HUES48 (cell line): ENCODE measurements at regions not wholly inside any gene's neighbourhood (a gene's known extent, or its start where the extent isn't known, plus 50 kb on each side); places are given as distances from the start of the nearest gene placed in this dataset.

Experiments
- H3K27ac ChIP-seq: one replicate; pipeline ENCODE4 v1.7.0; 2013; ENCODE audit warnings: low read depth, low read length, inconsistent platforms
- H3K27me3 ChIP-seq: 2 replicates; pipeline ENCODE4 v1.6.1; 2013; ENCODE audit warnings: mild to moderate bottlenecking, low read length; ENCODE audit not compliant: control insufficient read depth, insufficient read depth
- H3K36me3 ChIP-seq: 2 replicates; pipeline ENCODE4 v1.6.1; 2013; ENCODE audit warnings: low read length; ENCODE audit not compliant: control insufficient read depth, insufficient read depth
- H3K4me1 ChIP-seq: 2 replicates; pipeline ENCODE4 v1.6.1; 2013; ENCODE audit warnings: mild to moderate bottlenecking, low read length; ENCODE audit not compliant: control insufficient read depth, insufficient read depth
- H3K4me3 ChIP-seq: 2 replicates; pipeline ENCODE4 v1.5.1; 2013; ENCODE audit warnings: mild to moderate bottlenecking, low read depth, low read length
- H3K9ac ChIP-seq: 2 replicates; pipeline ENCODE4 v1.6.1; 2013; ENCODE audit warnings: mild to moderate bottlenecking, low read depth, low read length, moderate library complexity
- H3K9me3 ChIP-seq: 2 replicates; pipeline ENCODE4 v1.6.1; 2013; ENCODE audit warnings: low read length; ENCODE audit not compliant: control insufficient read depth, insufficient read depth

DNA sequence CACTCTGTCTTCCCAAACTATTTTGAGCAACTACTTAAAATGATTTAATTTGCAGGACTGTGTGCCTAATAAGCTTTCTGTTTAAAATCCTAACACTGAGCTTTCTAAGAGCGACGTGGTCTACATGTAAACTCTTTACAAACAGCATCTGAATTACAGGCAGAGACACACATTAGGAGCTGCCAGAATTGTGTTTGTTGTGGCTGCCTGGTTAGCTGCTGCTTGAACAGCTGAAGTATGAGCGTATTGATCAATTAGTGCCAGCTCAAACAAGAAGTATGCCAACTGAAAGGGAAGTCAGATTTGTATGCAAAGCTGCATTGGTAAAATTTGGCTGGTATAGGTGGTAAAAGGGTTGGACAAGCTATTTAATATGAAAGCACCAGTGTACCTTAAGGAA, 384.4 kb downstream of the PCDH7 start:
- Histone ChIP-seq H3K27ac (no peak overlapping the region), H3K27me3 (no peaks in the 10 kb centered on the region), H3K4me1 (no peaks in the 10 kb centered on the region)

DNA sequence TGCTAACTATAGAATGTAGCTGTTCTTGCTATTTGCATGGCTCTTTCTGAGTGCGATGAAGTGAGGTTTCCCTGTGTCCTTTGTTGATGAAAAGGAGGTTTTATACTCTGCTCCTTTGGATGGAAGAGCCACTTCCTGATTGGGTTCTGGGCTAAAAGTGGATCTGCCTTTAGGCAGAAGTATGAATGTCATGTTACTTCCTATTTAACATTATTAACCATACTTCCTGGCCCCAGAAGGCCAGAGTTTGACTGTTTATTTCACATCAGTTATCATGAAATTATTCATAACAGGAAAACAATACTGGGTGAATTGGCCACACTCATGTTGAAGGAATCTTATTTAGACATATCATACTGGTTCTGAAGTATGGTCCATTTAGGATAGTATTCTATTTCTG, 386.2 kb downstream of the PCDH7 start:
- Histone ChIP-seq H3K27ac (no peak overlapping the region), H3K36me3 (no peaks in the 10 kb centered on the region), H3K9me3 (no peaks in the 10 kb centered on the region), H3K9ac (no peak overlapping the region), H3K4me3 (no peak overlapping the region), H3K27me3 (no peaks in the 10 kb centered on the region), H3K4me1 (no peaks in the 10 kb centered on the region)

More for the DNA sequence above, 384.4 kb downstream of the PCDH7 start:
- H3K4me3 ChIP-seq: no peak overlapping the region
- no peaks in the 10 kb centered on the region for H3K36me3 ChIP-seq
- no peaks in the 10 kb centered on the region for H3K9me3 ChIP-seq
- no peak overlapping the region for H3K9ac ChIP-seq

DNA sequence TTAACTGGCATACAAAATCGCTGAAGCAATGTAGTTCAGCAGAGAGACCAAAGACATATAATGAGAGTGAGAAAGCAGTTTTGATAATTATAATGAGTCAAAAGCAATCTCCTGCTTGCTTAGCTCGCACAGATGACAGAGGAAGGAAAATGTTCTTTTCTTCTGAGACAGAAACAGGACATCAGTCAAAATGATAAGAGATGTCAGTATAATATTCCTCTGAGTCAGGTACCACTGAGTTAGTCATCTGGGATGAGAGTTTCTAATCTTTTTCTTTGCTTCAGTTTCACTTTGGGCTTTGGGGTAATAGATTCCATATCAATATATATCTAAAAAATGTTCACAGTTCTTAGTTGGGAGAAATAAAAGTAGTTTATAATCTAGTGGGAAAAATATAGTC, 387.2 kb downstream of the PCDH7 start:
- no peak overlapping the region for H3K4me3 ChIP-seq
- no peak overlapping the region for H3K27ac ChIP-seq
- no peaks in the 10 kb centered on the region for H3K27me3 ChIP-seq
- H3K9ac ChIP-seq: no peak overlapping the region
- H3K36me3 ChIP-seq: no peaks in the 10 kb centered on the region
- no peaks in the 10 kb centered on the region for H3K9me3 ChIP-seq
- peaks cover 3% of the 10 kb centered on the region; the same call in 1 of the 2 replicates for H3K4me1 ChIP-seq

DNA sequence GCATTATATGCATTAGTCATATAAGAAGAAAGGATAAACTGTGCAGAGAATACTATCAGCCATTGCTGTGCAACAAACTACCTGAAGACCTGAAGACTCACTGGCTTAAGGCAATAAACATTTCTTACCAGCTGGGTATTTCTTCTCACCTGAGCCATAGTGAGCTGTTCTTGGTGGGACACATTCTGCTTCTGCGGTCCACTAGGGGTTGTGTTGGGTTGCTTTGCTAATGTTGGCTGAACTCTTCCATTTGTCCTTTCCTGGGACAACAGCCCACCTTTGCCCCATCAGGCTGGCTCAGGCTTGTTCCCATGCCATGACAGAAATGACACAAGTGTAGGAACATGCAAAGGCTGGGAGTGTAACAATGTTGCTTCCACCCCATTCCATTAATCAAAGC, 388.6 kb downstream of the PCDH7 start:
- H3K4me1 ChIP-seq: peaks cover 10% of the 10 kb centered on the region
- H3K9ac ChIP-seq: no peak overlapping the region
- H3K36me3 ChIP-seq: no peaks in the 10 kb centered on the region
- H3K27ac ChIP-seq: no peak overlapping the region
- no peaks in the 10 kb centered on the region for H3K9me3 ChIP-seq
- no peak overlapping the region for H3K4me3 ChIP-seq
- H3K27me3 ChIP-seq: no peaks in the 10 kb centered on the region

DNA sequence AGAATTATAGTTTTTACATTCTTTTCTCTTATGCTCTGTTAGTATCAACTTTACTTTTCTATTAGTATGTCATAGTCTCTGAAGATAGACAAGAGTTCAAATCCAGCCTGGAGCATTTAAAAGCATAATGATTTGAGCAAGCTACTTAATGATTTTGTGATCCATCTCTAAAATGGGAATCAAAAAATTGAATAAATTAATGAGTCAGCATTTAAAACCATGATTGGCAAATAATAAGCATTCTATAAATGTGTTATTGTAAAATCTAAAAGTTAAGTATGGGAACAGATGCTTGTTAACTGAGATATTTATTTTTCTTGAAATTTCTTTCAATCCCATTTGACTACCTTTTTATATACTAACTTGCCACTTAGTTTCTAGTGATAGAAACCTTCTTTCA, 391.6 kb downstream of the PCDH7 start:
- H3K4me3 ChIP-seq: no peak overlapping the region

DNA sequence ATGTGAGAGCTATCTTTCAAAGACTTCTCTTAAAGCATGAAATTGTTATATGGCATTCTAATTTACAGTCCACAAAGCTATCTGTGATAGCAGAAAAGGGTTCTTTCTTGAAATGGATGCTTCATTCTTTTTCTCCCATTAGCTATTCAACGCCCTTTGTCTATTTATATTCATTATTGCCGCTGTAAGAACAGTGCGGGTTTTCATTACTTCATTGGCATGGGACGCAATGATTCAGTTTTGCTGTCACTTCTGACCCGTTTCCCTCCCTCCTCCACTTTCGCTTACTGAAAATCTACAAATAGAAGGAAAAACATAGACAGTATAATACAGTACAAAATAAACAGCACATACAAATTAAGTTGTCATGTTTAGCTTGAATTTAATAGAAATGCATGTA, 394.6 kb downstream of the PCDH7 start:
- H3K9me3 ChIP-seq: no peaks in the 10 kb centered on the region
- H3K9ac ChIP-seq: no peak overlapping the region
- H3K4me1 ChIP-seq: peaks cover 10% of the 10 kb centered on the region
- H3K36me3 ChIP-seq: no peaks in the 10 kb centered on the region
- H3K27me3 ChIP-seq: no peaks in the 10 kb centered on the region
- H3K4me3 ChIP-seq: no peak overlapping the region
- H3K27ac ChIP-seq: no peak overlapping the region

More for the DNA sequence above, 391.6 kb downstream of the PCDH7 start:
- Histone ChIP-seq H3K27me3 (no peaks in the 10 kb centered on the region), H3K36me3 (no peaks in the 10 kb centered on the region), H3K27ac (no peak overlapping the region), H3K9ac (no peak overlapping the region), H3K4me1 (peaks cover 10% of the 10 kb centered on the region), H3K9me3 (no peaks in the 10 kb centered on the region)

DNA sequence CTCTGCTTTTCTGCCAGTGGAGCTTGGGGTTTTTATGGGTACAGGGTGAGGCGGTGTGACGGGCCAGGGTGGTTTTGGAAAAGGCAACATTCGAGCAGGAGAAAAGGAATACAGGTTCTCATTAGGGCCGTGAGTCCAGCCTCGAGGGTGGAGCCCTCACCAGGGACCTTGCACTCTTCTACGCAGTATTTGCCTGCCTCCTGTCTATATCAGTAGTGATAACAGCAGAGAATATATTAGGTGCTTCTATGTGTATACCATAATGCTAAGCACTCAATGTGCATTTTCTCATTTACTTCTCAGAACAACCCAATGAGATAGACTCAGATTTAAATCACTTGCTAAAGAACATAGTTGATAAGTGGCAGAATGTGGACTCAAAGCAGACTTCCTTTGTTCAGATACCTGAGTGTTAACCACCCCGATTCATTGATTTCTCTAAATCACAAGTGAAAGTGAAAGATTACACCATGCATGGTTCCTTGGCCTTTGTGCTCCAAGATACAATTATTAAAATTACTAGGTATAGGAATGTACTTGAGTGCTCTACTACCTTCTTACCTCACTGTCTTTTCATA, 403.9 kb downstream of the PCDH7 start:
- Histone ChIP-seq H3K36me3 (no peaks in the 10 kb centered on the region), H3K9me3 (no peaks in the 10 kb centered on the region), H3K9ac (no peak overlapping the region), H3K4me1 (peaks cover 13% of the 10 kb centered on the region), H3K27me3 (no peaks in the 10 kb centered on the region), H3K27ac (no peak overlapping the region), H3K4me3 (no peak overlapping the region)

DNA sequence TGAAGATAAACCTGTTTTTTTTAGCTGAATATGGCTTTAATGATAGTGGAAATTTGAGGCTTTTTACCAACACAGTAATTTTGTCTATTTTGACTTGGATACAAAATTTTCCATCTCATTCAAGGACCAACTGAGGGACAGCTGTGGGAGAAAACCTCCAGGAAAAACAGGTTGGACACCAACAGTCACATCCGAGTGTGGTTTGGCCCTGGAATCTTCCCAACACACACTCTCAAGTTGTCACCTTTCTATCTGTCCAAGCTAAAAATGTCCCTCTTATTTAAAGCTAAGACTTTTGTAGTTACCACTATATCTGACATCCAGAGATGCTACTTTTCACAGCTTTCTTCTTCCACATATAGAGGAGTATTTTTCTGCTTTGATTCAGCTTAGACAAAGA, 404.9 kb downstream of the PCDH7 start:
- no peak overlapping the region for H3K4me3 ChIP-seq
- H3K4me1 ChIP-seq: peaks cover 13% of the 10 kb centered on the region
- H3K9ac ChIP-seq: no peak overlapping the region
- H3K27ac ChIP-seq: no peak overlapping the region
- no peaks in the 10 kb centered on the region for H3K9me3 ChIP-seq
- no peaks in the 10 kb centered on the region for H3K36me3 ChIP-seq
- no peaks in the 10 kb centered on the region for H3K27me3 ChIP-seq

DNA sequence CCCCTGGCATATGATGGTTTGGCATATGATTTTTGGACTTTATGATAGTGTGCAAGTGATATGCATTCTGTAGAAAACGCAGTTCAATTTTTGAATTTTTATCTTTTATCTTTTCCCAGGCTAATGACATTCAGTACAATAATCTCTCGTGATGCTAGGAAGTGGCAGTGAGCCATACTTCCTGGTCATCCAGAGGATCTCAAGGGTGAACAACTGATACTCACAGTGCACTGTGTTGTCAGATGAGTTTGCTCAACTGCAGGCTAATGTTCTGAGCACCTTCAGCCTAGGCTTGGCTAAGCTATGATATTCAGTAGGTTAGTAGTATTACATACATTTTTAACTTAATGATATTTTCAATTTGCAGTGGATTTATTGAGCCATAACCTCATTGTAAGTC, 405.3 kb downstream of the PCDH7 start:
- Histone ChIP-seq H3K4me1 (peaks cover 13% of the 10 kb centered on the region), H3K9ac (no peak overlapping the region), H3K9me3 (no peaks in the 10 kb centered on the region), H3K27ac (no peak overlapping the region), H3K27me3 (no peaks in the 10 kb centered on the region), H3K36me3 (no peaks in the 10 kb centered on the region), H3K4me3 (no peak overlapping the region)

DNA sequence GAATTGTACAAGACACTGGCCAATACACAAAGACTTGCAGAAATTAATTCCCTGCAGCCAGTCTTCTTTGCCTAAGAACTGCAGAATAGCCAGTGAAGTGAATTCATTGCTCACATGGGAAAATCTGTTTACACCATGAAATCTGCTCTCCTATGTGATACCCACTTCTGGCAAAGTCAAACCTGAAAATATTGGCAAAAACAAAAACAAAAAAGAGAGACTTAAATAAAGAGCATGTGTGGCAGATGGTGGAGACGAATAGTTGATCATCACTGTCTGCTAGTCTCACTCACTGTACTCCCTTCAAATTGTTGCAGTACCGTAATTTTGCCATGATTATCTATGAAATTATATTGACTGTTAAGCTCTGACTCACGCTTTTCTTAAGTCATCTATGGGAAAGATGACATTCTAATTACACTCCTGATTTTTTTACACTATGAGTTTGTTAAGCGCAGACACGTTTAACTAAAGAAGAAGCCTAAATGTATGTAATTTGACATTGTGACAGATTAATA, 406.8 kb downstream of the PCDH7 start:
- no peak overlapping the region for H3K4me3 ChIP-seq
- H3K4me1 ChIP-seq: peaks cover 8% of the 10 kb centered on the region
- H3K9me3 ChIP-seq: no peaks in the 10 kb centered on the region
- H3K9ac ChIP-seq: no peak overlapping the region
- no peaks in the 10 kb centered on the region for H3K27me3 ChIP-seq
- H3K27ac ChIP-seq: no peak overlapping the region
- H3K36me3 ChIP-seq: no peaks in the 10 kb centered on the region

DNA sequence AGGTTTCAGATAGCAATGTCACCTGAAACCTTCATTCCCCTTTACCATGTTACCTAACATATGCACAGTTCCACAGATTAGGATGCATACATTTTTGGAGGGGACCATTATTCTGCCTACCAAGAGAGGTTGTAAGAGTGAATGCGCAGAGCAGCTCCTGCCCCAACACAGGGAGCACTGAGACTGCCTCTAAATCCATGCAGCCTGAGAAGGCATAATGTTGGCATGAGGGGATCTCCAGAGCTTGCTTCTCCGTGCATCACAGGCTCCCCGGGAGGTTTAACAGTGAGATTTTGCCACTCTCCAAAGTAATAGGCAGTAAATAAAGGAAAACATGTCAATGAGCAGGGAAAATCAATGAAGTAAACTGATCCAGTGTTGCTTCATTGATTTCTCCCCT, 410.8 kb downstream of the PCDH7 start:
- H3K9me3 ChIP-seq: no peaks in the 10 kb centered on the region
- no peaks in the 10 kb centered on the region for H3K36me3 ChIP-seq
- no peak overlapping the region for H3K9ac ChIP-seq
- no peaks in the 10 kb centered on the region for H3K27me3 ChIP-seq
- no peak overlapping the region for H3K4me3 ChIP-seq
- no peaks in the 10 kb centered on the region for H3K4me1 ChIP-seq
- no peak overlapping the region for H3K27ac ChIP-seq
